TTC549 (cell line): ENCODE measurements at regions not wholly inside any gene's neighbourhood (a gene's known extent, or its start where the extent isn't known, plus 50 kb on each side); places are given as distances from the start of the nearest gene placed in this dataset.

Experiments
- FAIRE-seq: peaks from 2 replicates; lab custom pipeline; 2012; peaks lifted over from hg19 to GRCh38; lab: Jason Lieb, UNC

DNA sequence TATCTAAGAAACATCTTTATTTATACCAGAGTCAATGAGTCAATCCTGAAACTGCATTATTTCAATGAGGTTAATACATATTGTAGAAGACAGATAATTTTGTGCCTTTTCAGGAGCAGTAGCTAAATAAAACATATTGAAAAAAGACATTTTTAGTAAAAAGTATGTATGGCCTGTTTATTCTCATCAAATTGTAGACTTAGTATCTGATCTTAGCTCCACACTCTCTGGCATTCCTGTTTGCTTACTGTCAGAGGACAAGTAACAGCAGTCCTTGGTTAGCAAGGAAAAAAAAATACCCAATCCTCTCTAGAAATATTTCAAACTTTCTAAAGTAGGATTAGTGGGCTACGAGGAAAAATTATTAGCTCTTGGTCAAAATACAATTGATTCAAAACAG lies 50.5 kb upstream of the GUCY1A1 start:
- no peak for FAIRE-seq

- no peak for FAIRE-seq
These were observed 51.4 kb upstream of the GUCY1A1 start for GRCh38 chr4:155615081-155615887.

DNA sequence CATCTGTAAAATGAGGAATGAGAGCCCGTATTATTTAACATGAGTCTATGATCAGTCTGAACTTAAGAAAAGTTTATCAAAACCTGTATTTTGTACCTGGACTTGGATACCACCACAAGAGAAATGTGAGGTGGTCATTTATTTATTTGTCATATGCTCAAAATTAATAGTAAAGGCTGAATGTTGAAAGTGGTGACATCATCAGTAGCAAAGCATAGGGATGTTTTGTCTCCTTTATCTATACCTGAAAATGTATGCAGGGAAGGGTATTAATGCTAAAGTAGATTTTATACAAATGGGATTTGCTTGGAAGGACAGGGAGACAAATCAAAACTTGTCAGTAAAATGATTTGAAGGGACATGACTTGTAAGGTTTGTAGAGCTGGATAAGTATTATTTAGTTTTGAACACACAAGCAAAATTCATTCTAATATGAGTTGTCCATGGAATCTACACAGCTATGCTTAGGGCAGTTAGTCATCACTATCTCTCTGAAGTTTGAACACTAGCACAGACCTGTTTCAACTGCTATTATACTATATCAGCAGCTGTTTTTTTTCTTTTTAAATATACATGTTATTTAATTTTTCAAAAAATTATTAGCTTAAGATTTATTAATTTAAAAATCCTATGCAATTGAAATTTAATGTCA lies 52.4 kb upstream of the GUCY1A1 start:
- FAIRE-seq: no peak

GRCh38 chr4:155612074-155612473 lies 54.6 kb upstream of the GUCY1A1 start:
- FAIRE-seq: no peak

GRCh38 chr4:155611501-155611900 lies 55.1 kb upstream of the GUCY1A1 start:
- no peak for FAIRE-seq

- no peak for FAIRE-seq
These were observed 56.5 kb upstream of the GUCY1A1 start for GRCh38 chr4:155610143-155610542.

DNA sequence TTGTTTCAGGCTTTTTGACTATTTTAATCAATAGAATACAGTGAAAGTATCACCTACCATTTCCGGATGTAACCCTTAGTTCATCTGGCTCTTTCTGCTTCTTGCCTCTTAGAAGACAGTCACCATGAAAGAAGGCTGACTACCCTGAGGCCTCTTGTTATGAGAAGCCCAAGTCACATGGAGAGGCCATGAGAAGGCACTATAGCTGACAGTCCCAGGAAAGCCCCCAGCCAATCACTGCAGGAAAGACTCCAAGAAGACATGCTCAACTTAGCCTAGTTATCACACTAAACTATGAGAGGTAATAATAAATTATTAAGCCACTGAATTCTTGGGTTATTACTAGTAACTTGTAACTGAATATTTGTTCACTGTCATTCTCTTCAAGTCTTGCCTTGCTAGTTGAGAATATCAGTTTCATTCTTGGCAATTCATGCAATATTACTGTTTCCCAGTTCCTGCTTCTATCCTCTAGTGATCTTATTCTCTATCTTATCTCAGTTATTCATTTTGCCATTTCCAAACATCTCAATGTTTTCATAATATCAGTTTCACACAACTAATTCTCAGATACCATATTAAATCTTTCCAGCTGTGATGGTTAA lies 57.1 kb upstream of the GUCY1A1 start:
- FAIRE-seq: no peak

GRCh38 chr4:155608225-155608885 lies 58.3 kb upstream of the GUCY1A1 start:
- FAIRE-seq: no peak

- FAIRE-seq: no peak
These were observed 59.2 kb upstream of the GUCY1A1 start for GRCh38 chr4:155607481-155607880.

- FAIRE-seq: no peak
These were observed 61.7 kb upstream of the GUCY1A1 start for GRCh38 chr4:155604718-155605626.

GRCh38 chr4:155603360-155603891 lies 63.2 kb upstream of the GUCY1A1 start:
- no peak for FAIRE-seq

DNA sequence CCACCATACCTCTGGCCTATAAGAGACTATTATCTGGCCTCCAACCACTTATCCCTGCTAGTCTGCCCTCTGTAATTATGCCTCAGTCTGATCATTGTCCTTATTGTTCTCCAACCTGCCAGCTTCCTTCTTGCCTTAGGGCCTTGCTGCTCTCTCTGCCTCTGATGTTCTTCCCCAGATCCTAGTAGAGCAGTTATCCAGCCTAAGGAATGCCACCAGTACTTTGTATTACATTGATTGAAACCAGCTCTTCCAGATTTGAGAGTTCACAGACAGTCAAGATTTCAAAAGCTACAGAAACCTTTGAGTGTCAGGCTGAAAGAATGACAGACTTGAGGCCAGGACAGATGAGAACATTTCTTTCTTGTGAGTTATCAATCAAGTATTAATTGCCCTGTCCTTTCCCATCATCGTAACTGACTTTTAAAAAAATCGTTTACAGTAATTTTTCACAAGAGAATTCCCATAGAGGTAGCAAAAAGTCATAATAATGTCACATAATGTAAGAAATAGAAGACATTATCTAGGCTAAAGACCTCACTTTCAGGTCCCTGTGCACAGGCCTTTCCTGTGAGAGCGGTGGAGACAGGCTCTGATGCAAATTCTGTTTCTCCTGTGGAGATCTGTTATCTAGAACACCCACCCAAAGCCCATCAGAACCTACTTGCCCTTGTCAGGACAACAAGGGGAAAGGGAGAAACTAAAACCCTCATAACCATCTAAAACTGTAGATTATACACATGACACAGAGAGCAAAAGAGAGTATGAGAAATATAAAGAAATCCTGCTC lies 64.1 kb upstream of the GUCY1A1 start:
- FAIRE-seq: no peak

GRCh38 chr4:155600244-155600643 lies 66.4 kb upstream of the GUCY1A1 start:
- FAIRE-seq: no peak

- no peak for FAIRE-seq
These were observed 67.1 kb upstream of the GUCY1A1 start for GRCh38 chr4:155599596-155599995.

DNA sequence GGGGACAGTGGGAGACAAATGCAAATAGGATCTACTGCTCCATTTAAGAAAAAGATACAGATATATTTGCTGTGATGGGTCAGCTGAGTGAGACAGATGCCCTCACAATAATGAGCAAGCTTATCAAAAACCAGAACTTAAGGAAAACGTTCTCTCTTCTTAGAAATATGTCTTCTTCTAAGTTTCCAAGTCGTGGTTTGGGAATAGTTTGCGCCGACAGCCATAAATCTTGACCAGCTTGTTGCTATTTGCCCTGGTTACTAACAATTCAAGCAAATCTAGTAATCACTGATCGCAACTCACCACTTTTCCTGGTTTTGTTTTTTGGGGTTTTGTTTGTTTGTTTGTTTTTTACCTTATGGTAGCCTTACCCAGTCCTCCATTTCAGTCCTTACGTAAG lies 67.6 kb upstream of the GUCY1A1 start:
- FAIRE-seq: no peak

DNA sequence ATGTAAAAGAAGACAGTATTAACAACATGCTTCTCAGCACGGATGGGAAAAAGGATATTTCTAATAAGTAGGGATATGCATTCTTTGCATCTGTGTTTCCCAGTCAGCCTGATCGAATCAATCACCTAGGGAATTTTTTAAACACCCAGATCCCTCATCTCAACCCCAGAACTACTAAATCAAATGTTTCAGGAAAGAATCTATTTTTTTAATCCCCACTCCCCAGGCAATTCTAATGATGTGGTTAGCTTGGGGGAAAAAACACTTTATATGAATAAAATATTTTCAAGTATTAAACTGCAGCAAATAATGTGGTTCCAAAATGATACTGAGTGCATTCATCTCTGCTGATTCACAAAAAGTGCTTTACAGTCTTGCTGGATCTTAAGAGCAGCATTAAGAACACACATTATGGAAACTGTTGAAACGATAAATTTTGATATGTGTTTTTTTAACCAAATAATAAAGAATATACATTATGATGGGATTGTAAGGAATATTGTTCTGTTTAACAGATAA lies 68.7 kb upstream of the GUCY1A1 start:
- FAIRE-seq: no peak

- FAIRE-seq: no peak
These were observed 69.4 kb upstream of the GUCY1A1 start for GRCh38 chr4:155597281-155597680.

DNA sequence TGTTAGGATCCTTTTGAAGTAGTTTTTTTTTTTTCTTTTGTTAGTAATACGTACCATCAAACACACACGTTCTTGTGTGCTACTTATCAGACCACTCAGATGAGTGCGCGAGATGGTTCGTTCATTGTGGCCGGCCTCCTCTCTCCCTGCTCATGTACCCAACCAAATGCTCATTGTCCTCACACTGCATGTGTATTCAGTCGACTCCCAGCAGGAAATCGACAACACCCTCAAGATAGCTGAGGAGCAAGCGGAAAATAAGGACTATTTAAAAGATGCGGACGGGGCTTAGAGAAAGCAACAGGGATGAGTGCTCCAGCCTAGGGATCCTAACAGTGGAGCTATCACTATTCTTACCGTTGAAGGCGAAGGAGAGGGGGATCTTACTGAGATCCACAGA lies 72.9 kb upstream of the GUCY1A1 start:
- FAIRE-seq: no peak

DNA sequence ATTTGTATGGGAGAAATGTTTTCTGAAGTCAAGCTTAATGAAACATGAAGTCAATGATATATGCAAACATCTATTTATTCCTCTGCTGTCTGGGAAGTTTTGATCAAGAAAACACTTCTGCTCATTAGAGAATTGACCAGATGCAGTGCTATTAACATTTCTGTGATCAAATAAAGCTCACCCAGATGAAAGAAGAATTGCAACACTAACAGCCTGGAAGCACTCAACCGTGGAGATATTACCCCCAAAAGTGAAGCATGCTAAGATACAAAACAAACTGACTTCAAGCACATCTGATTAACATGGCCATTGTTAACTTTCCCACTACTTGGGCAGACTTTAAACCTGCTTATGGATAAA lies 73.7 kb upstream of the GUCY1A1 start:
- FAIRE-seq: no peak

- no peak for FAIRE-seq
These were observed 74.3 kb upstream of the GUCY1A1 start for GRCh38 chr4:155592179-155592937.
